GM21717 (cell line): ENCODE measurements at regions not wholly inside any gene's neighbourhood (a gene's known extent, or its start where the extent isn't known, plus 50 kb on each side); places are given as distances from the start of the nearest gene placed in this dataset.

Experiments
- ATAC-seq: cut with Tn5 transposase; IDR thresholded peaks from one replicate; pipeline ENCODE4 v1.9.1; 2021; ENCODE audit warnings: mild to moderate bottlenecking, moderate library complexity; ENCODE audit not compliant: unreplicated experiment

DNA sequence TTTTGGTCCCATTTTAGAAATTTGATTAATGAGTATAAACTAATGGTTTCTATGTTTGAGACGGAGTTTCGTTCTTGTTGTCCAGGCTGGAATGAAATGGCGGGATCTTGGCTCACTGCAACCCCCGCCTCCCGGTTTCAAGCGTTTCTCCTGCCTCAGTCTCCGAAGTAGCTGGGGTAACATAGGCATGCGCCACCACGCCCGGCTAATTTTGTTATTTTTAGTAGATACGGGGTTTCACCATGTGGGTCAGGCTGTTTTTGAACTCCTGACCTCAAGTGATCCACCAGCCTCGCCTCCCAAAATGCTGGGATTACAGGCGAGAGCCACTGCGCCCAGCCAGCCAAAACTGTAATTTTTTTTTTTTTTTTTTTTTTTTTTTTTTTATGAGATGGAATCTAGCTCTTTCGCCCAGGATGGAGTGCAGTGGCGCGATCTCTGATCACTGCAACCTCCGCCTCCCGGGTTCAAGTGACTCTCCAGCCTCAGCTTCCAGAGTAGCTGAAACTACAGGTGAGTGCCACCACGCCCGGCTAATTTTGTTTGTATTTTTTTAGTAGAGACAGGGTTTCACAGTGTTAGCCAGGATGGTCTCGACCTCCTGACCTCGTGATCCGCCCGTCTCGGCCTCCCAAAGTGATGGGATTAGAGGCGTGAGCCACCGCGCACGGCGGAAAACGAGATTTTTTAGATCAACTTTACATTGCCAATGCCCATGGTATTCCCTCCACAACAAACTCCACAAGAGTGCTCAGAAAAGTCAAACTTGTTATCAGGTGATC, 127.8 kb downstream of the HFE start:
- ATAC-seq: no peak

DNA sequence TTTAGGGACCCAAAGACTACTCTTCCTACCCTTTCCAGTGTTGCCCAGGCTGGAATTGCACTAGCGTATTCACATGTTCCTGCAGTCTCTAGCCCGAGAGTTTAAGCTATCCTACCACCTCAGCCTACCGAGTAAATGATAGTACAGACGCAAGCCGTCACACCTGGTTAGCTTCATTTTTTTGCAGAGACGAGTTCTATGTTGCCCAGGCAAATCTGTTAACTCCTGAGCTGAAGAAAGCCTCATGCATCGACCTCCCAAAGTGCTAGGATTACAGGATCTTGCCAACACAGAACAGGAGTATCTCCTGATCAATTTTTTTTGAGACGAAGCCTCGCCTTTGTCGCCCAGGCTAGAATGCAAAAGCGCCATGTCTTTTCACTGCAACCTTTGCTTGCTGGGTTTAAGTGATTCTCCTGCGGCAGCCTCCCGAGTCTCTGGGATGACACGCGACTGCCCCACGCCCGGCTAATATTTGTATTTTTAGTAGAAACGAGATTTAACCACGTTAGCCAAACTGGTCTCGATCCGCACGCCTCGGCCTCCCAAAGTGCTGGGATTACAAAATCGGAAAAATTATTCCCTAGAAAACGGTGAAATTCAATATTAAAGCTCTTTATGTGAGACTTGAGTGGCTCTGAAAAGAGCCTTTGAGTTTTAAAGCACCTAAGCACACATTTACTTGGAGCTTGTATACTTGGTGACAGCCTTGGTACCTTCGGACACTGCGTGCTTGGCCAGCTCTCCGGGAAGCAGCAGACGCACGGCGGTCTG, 128.5 kb downstream of the HFE start:
- no peak for ATAC-seq

DNA sequence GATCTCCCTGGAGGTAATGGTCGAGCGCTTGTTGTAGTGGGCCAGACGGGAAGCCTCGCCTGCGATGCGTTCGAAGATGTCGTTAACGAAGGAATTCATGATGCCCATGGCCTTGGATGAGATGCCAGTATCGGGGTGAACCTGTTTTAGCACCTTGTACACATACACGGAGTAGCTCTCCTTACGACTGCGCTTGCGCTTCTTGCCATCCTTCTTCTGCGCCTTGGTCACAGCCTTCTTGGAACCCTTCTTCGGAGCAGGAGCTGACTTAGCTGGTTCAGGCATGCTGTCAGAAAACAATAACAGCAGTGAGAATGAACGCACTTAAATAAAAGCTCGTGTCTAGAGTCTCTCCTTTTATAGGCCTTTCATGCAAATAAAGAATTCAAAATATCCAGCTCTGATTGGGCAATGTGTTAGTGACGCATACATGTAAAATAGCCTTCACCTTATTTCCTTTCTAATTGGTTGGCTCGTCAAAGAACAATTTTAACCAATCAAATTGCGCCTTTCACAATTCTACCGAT, 129.2 kb downstream of the HFE start:
- ATAC-seq: peak; percentile 64

DNA sequence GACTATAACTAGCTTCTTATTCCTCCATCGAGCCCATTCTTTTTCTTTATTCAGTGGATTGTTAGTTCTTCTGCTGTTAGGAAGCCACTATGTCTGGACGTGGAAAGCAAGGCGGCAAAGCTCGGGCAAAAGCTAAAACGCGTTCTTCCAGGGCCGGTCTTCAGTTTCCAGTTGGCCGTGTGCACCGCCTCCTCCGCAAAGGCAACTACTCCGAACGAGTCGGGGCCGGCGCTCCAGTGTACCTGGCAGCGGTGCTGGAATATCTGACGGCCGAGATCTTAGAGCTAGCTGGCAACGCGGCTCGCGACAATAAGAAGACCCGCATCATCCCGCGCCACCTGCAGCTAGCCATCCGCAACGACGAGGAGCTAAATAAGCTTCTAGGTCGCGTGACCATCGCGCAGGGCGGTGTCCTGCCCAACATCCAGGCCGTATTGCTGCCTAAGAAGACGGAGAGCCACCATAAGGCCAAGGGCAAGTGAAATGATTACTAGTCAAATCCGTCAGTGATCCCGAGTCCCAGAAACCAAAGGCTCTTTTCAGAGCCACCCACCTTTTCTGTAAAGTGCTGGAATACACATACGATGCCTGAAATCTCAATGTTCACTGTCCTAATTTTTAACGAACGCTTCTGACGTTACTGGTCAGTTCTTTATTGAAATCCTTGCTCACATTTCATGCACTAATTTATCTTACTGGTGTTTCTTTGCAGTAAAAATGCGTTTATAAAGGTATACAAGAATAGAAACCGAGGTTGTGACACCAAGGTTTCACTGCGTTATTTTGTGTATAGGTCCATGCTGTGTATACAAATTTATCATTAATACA, 129.9 kb downstream of the HFE start:
- ATAC-seq: peak; percentile 39

DNA sequence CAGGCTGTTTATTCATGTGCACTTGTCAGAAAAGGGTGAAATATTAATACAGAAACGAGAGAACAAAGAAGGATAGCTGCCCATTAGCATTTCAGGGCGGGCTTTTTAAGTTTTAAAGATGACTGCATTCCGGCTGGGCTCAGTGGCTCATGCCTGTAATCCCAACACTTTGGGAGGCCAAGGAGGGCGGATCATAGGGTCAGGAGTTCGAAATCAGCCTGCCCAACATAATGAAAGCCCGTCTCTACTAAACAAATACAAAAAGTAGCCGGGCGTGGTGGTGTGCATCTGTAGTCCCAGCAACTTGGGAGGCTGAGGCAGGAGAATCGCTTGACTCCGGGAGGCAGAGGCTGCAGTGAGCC, 130.5 kb downstream of the HFE start:
- ATAC-seq: no peak

DNA sequence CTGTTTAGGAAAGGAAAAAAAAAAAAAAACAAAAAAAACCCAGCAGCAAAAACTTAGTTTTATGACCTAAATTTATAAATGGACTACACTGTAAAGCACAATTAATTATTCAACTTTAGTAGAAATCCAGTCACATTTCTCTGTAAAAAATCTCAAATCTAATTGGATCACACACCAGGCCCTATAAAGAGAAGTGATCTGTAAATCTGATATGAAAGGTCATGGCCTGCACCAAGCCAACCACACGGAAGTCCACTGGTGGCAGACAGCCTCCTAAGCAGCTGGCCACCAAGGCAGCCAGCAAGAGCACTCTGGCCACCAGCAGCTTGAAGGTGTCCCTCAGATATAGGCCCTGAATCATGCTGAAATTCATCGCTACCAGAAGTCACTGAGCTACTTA, 131.6 kb downstream of the HFE start:
- ATAC-seq: no peak

- no peak for ATAC-seq
Observed at GRCh38 chr6:26220145-26220970, 133.1 kb downstream of the HFE start.

GRCh38 chr6:26221186-26221585, 134.0 kb downstream of the HFE start:
- ATAC-seq: no peak

GRCh38 chr6:26222571-26222970, 135.3 kb downstream of the HFE start:
- ATAC-seq: no peak

DNA sequence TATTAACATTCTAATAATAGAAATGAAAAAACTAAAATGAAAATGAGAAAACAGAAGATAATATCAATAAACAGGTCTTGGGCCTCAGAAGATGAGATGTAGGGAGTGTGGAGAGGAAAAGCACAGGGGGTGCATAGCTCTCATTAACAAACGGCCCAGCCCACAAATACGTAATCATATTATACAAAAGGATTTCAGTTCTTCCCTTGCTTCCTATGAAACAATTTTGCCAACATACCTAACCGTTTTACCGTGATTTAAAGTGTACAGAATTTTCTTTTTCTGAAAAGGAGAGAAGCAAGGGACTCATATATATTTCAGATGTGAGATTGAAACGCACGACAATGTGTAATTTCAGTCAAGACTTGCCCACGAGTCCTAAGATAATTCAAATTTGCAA, 136.0 kb downstream of the HFE start:
- ATAC-seq: no peak

DNA sequence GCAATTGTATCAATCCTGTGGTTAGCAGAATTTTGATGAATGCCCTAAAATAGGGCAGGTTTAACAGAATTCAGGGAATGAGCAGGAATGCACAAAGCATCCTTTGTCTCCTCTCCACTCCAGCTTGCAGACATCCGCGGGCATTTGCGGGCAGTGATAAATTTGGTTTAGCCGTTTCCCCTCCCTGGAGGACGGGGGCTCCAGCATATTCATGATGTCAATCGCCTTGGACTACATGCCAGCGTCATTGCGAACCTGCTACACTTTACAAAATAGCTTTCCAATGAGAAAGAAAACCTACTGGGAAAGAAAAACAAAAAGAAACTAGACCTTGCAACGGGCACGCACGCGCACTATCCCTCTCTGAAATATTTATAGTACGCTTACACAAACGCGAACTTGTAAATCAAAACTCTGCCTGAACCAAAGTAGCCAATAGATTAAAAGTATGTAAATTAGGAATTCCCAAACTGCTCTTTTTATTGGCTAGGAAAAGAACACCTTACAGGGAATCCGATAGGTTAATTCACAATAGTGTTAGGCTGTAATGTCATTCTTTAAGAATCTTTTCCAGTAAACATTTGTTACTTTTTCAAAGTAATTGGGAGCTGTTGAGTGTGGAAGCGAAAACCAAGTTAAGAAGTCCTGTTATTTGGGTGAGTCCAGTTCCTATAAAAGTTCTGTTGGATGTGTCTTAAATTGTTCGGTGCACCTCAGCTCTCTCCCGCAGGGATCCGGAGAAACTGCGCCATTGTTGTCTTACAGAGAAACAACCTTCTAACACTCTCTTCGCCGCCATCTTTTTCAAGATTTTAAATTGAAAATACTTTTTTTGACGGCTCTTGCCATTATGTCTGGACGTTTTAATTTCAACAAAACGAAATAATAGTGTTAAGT, 136.7 kb downstream of the HFE start:
- no peak for ATAC-seq

GRCh38 chr6:26224547-26224912, 137.3 kb downstream of the HFE start:
- ATAC-seq: no peak

DNA sequence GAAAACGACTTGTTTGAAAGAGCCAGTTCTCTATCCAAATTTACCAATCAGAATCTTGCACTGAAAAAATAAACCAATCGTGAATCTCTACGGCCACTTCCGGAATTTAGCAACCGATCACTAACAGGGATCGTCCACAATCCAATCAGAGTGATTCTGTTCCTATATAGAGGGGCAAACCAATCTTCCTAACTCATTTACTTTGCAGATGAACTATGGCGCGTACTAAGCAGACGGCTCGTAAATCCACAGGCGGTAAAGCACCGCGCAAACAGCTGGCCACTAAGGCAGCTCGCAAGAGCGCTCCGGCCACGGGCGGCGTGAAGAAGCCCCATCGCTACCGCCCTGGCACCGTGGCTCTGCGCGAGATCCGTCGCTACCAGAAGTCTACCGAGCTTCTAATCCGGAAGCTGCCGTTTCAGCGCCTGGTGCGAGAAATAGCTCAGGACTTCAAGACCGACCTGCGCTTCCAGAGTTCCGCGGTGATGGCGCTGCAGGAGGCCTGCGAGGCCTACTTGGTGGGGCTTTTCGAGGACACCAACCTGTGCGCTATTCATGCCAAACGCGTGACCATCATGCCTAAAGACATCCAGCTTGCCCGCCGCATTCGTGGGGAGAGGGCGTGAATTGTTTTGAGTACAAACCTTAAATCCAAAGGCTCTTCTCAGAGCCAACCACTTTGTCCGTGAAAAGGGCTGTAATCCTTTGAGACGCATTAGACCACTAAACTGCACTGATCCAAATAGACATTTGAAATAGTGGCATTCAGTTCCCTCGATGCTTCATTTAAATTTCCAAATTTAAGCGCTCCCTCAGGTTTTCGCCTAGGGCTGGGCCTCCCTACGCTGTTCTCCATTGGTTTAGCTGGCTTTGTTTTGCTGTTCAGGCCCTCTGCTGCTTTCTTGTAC, 138.0 kb downstream of the HFE start:
- ATAC-seq: no peak

DNA sequence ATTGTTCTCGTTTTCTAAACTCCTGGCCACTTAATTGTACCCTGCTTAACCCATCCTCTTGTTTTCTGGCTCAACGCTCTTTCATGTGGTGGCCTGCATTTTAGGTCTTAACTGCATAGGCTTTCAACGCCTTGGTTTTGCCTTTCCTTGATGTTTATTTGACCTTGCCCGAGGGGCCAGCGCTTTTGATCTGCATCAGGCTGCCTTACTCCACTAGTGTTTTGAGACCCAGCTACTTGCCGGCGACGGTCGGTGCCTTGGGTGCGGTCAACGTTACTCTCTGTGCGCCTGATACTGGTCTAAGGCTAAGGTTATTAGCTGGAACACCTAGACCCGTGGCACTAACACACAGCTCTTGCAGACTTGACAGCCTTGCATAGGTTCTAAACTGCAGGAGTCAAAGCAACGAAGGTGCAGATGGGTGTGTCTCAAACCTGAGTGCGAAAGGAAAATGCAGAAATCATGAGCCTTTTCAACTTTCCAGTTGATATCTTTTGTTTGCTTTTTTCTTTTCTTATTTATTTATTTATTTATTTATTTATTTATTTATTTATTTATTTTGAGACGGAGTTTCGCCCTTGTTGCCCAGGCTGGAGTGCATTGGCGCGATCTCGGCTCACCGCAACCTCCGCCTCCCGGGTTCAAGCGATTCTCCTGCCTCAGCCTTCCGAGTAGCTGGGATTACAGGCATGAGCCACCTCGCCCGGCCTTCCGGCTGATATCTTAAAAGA, 138.8 kb downstream of the HFE start:
- no peak for ATAC-seq

DNA sequence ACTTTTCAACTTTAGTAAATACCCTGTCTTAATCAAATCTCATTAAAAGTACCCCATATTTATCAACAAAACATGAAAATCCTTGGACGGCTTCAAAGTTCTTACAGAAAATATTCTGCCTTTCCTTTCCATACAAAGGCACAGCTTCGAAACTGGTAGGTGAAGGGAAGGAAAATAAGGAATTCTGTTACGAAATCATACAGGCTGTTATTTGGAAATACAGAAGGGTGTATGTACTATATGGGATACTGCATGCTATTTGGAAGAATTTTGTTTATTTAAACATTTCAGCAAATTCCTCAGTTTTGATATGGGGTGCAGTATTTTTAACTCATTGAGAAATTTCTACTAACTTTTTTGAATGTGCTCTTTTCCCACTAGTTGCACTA, 138.4 kb upstream of the BTN3A2 start:
- ATAC-seq: no peak

DNA sequence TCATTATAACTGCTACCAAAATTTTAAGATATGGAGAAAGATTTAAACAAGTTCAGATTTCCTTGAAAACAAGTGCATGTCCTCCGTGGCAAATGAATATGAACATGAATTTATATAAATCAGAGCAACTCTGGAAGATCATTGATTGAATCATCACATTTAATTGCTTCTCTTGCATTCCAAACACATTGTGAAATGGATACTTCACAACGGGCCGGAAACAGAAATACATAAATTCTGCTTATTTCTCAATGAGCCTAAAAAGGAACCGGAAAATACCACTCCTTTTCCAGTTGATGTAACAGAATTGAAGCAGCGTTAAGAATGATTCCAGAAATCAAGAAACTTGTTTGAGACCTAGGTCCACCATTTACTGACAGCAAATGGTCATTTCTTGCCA, 134.6 kb upstream of the BTN3A2 start:
- no peak for ATAC-seq

- ATAC-seq: no peak
Observed at GRCh38 chr6:26231006-26231587, 133.9 kb upstream of the BTN3A2 start.
